D721Med (cell line): ENCODE measurements at regions not wholly inside any gene's neighbourhood (a gene's known extent, or its start where the extent isn't known, plus 50 kb on each side); places are given as distances from the start of the nearest gene placed in this dataset.

Experiments used
- DNase-seq: peaks from one replicate; pipeline ENCODE4 v3.0.0; 2011; ENCODE audit warnings: low spot score; ENCODE audit not compliant: insufficient read length
- FAIRE-seq: peaks from 2 replicates; lab custom pipeline; 2011; peaks lifted over from hg19 to GRCh38; lab: Jason Lieb, UNC
- TF ChIP-seq, protein P1 (sequence below): IDR thresholded peaks from 2 replicates; pipeline ENCODE4 v1.5.1; 2012; ENCODE audit warnings: mild to moderate bottlenecking, control low read depth; ENCODE audit not compliant: insufficient read depth; ENCODE audit errors: missing control alignments

GRCh38 chr11:98630736-98631135 lies 390.0 kb upstream of the CNTN5 start:
- DNase-seq (no peak), FAIRE-seq (peak; percentile 93)
- TF ChIP-seq, protein P1, sequence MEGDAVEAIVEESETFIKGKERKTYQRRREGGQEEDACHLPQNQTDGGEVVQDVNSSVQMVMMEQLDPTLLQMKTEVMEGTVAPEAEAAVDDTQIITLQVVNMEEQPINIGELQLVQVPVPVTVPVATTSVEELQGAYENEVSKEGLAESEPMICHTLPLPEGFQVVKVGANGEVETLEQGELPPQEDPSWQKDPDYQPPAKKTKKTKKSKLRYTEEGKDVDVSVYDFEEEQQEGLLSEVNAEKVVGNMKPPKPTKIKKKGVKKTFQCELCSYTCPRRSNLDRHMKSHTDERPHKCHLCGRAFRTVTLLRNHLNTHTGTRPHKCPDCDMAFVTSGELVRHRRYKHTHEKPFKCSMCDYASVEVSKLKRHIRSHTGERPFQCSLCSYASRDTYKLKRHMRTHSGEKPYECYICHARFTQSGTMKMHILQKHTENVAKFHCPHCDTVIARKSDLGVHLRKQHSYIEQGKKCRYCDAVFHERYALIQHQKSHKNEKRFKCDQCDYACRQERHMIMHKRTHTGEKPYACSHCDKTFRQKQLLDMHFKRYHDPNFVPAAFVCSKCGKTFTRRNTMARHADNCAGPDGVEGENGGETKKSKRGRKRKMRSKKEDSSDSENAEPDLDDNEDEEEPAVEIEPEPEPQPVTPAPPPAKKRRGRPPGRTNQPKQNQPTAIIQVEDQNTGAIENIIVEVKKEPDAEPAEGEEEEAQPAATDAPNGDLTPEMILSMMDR = no peak

DNA sequence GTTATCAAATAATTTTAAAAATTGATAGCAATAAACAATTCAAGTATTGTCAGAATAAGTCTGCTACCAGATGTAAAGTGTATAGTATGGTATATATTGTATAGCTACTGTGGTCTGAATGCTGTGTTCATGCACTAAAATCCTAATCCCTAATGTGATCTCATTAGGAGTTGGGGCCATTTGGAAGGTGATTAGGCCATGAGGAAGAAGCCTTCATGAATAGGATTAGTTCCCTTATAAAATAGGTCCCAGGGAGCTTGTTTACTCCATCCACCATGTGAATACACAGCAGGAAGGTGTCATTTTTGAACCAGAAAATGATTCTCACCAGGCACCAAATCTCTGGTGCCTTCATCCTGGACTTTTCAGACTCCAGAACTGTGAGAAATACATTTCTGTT lies 363.0 kb upstream of the CNTN5 start:
- TF ChIP-seq, protein P1 = no peak
- FAIRE-seq = peak; percentile 89
- DNase-seq = no peak

DNA sequence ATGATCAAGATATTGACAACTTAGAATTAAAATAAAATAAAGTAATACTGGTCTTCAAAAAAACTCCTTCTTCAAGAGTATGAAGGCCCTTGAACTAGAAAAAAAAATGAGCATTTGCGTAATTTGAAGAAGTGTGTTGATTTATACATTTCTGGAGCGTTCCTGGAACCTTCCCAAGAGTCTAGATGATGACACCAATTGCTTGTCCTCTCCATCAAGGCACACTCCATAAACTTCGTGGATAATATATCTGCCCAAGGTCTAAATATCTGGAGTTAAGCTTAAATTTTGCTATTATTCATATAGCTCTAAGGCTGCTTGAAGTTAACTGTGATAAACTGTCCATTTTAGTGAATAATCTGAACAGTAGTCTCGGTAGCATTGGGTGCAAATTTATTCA lies 361.3 kb upstream of the CNTN5 start:
- DNase-seq (no peak), FAIRE-seq (no peak)
- TF ChIP-seq, protein P1 = no peak

- TF ChIP-seq, protein P1 = no peak
- no peak for DNase-seq
- no peak for FAIRE-seq
Measured at GRCh38 chr11:98674390-98674789, 346.4 kb upstream of the CNTN5 start.

GRCh38 chr11:98679673-98680072 lies 341.1 kb upstream of the CNTN5 start:
- TF ChIP-seq, protein P1 = no peak
- no peak for FAIRE-seq
- no peak for DNase-seq

GRCh38 chr11:98701541-98701940 lies 319.2 kb upstream of the CNTN5 start:
- no peak for DNase-seq
- TF ChIP-seq, protein P1 = no peak
- no peak for FAIRE-seq

DNA sequence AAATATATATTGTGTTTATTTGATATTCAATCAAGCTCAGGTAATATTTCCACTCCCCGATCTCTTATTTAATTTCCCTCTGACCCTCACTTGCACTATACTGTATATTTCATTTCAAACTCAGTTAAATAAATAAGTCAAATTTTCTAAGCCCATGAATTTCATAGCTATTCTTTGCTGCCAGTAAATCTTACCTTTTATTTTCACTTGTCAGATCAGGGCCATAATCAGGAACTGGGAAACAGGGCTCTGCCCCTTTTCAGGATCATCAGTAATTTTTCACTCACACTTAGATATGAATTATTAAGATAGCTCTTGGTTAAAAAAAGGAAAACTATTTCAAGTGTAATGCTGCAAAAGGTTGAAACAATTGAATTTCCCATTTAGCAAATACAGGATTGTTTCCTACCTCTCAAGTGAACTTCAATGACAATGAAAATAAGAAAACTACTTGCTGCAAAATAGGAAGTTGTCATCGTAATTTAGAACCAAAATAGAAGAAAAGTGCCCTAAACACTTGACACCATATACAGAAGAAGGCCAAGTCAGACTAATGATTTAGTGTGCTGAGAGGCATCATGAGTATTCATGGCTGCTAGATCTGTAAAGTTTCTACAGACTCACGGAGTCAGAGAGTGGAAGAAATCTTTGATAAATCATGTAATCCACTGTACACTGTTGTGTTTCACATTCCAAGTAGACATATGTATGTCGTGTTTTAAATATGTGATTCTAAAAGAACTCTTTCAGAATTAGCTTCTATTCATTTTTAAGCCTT lies 316.8 kb upstream of the CNTN5 start:
- no peak for FAIRE-seq
- TF ChIP-seq, protein P1 = no peak
- no peak for DNase-seq
